CD4-positive, alpha-beta memory T cell (primary cell): ENCODE measurements at regions not wholly inside any gene's neighbourhood (a gene's known extent, or its start where the extent isn't known, plus 50 kb on each side); places are given as distances from the start of the nearest gene placed in this dataset.

ENCODE experiments used
- CTCF ChIA-PET: fragments of 350-600 bp; sonication (Branson Sonifier 250); formaldehyde crosslinking; loops from one replicate; lab custom pipeline; 2021; ENCODE audit warnings: inconsistent platforms; ENCODE audit not compliant: partially characterized antibody; lab: Charles Lee
- POLR2A ChIA-PET: fragments of 350-600 bp; sonication (Branson Sonifier 250); formaldehyde crosslinking; loops from one replicate; lab custom pipeline; 2021; ENCODE audit not compliant: partially characterized antibody; lab: Charles Lee
- DNase-seq, 5 donors: peaks; one replicate each; pipeline versions ENCODE4 v3.0.0 to v3.0.0-alpha.2; 2020 to 2022; ENCODE audit warnings: mixed read lengths in 1 of 5
- H3K27ac ChIP-seq: one replicate; pipeline ENCODE4 v1.7.0; 2013; ENCODE audit warnings: low read depth, low read length
- H3K27me3 ChIP-seq: 2 replicates; pipeline ENCODE4 v1.7.0; 2013; ENCODE audit warnings: mild to moderate bottlenecking, low read length, moderate library complexity; ENCODE audit not compliant: insufficient read depth
- H3K36me3 ChIP-seq: 2 replicates; pipeline ENCODE4 v1.7.0; 2013; ENCODE audit warnings: mild to moderate bottlenecking, low read length, moderate library complexity; ENCODE audit not compliant: insufficient read depth
- H3K4me1 ChIP-seq: 2 replicates; pipeline ENCODE4 v1.7.0; 2013; ENCODE audit warnings: mild to moderate bottlenecking, low read length, moderate library complexity; ENCODE audit not compliant: insufficient read depth
- H3K4me3 ChIP-seq, 2 donors: one replicate each; pipeline ENCODE4 v1.7.0; 2013; ENCODE audit warnings: low read length in 2 of 2, mild to moderate bottlenecking in 1 of 2
- H3K9me3 ChIP-seq, 2 donors: one replicate each; pipeline ENCODE4 v1.7.0; 2013; ENCODE audit warnings: low read length in 2 of 2, control low read depth in 1 of 2; ENCODE audit not compliant: control insufficient read depth in 1 of 2
- H3K27ac Mint-ChIP-seq, 7 donors: one replicate each; pipeline ENCODE4 v1.8.0; 2020 to 2021; ENCODE audit warnings: mixed read lengths in 7 of 7, mild to moderate bottlenecking in 6 of 7, inconsistent platforms in 3 of 7, moderate library complexity in 3 of 7
- H3K27me3 Mint-ChIP-seq, 2 donors: one replicate each; pipeline ENCODE4 v1.8.0; 2020 to 2021; ENCODE audit warnings: mixed read lengths in 2 of 2
- H3K36me3 Mint-ChIP-seq, 2 donors: one replicate each; pipeline ENCODE4 v1.8.0; 2020 to 2021; ENCODE audit warnings: mixed read lengths in 2 of 2, inconsistent platforms in 1 of 2, mild to moderate bottlenecking in 1 of 2
- H3K4me1 Mint-ChIP-seq, 4 donors: one replicate each; pipeline ENCODE4 v1.8.0; 2020 to 2021; ENCODE audit warnings: mixed read lengths in 4 of 4, mild to moderate bottlenecking in 1 of 4
- H3K4me3 Mint-ChIP-seq, 8 donors: one replicate each; pipeline ENCODE4 v1.8.0; 2020 to 2021; ENCODE audit warnings: mixed read lengths in 8 of 8, mild to moderate bottlenecking in 7 of 8, moderate library complexity in 6 of 8, inconsistent platforms in 3 of 8
- H3K9me3 Mint-ChIP-seq, 8 donors: one replicate each; pipeline ENCODE4 v1.8.0; 2020 to 2021; ENCODE audit warnings: mixed read lengths in 8 of 8, mild to moderate bottlenecking in 5 of 8, inconsistent platforms in 3 of 8, moderate library complexity in 1 of 8
- intact Hi-C: fragments of 100-400 bp; cut with micrococcal nuclease; formaldehyde crosslinking; loops from one replicate; pipeline ENCODE4 v1.15.1; 2023

DNA sequence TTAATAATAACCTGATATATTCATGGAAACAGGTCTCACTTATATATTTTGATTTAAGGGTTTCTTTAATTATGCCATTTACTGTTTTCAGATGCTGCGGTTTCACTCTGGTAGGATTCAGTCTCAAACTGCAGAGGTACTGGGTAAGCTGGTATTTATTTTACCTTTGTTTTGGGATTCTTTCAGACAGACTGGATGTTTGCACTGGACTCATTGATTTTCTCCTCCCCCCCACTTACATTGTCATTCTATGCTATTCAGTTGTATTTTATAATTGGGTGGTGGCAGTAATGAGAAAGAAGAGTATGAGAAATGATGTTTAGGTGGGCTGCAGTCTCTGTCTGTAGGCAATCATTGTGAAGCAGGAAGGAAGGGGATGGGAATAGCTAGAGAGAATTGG lies 155.6 kb downstream of the AQP4 start:
- H3K36me3 ChIP-seq: no peaks in the 10 kb centered on the region
- Mint-ChIP-seq H3K27me3 (peaks cover 2% of the 10 kb centered on the region in 2 donors), H3K4me1 (no peaks in the 10 kb centered on the region), H3K4me3 (no peak overlapping the region), H3K36me3 (no peaks in the 10 kb centered on the region), H3K9me3 (peaks cover 0 to 3% (median 0%) of the 10 kb centered on the region in 8 donors), H3K27ac (peak overlapping the region in 1 of 7 donors; percentile 2)
- no peak overlapping the region for H3K27ac ChIP-seq
- intact Hi-C loops: no loop called here
- no peak for DNase-seq
- no peaks in the 10 kb centered on the region for H3K4me1 ChIP-seq
- ChIA-PET POLR2A (no interaction called here), CTCF (no interaction called here)
- H3K9me3 ChIP-seq: no peaks in the 10 kb centered on the region
- H3K27me3 ChIP-seq: no peaks in the 10 kb centered on the region
- H3K4me3 ChIP-seq: no peak overlapping the region

DNA sequence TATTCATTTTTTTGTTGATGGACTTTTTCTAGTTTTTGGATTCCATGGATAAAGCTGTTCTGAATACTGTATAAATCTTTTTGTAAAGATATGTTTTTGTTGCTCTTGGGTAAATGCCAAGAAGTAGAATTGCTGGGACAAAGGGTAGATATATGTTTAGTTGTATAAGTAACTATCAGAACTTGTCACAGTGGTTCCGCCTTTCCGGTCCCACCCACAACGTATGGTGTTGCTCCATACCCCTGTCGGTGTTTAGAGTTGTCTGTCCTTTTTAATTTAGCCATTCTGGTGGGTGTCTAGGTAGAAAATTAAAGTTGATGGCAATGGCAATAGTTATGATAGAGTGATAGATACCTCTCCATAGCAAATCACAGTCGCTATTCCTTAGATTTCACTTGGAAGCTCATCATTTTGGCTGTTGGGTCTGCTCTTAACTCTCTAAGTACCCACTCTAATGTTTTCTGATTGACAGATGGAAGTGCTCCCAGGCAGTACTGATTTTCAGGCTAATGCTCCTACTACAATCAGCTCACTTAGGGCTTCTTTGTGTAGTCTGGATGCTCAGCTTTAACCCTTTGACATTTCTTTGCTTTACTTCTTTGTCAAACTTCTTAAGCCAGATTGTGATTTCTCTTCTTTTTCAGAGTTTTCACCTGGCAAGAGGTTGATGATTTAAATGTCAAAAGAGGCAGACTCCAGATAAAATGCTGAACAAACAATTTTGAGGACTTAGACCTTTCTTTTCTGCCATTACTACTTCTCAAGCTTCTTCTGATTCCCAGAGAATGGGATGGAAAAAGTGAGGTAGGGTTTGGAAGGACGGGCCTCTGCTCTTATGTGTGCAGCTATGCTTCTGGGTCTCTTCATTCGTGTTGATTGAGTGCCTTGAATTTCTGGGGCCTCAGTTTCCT lies 156.4 kb downstream of the AQP4 start:
- ChIA-PET CTCF (no interaction called here), POLR2A (no interaction called here)
- H3K27ac ChIP-seq: no peak overlapping the region
- Mint-ChIP-seq H3K27me3 (peaks cover 0 to 2% of the 10 kb centered on the region in 2 donors), H3K4me1 (no peaks in the 10 kb centered on the region), H3K36me3 (no peaks in the 10 kb centered on the region), H3K4me3 (no peak overlapping the region), H3K27ac (no peak overlapping the region), H3K9me3 (peaks cover 0 to 3% (median 0%) of the 10 kb centered on the region in 8 donors)
- H3K36me3 ChIP-seq: no peaks in the 10 kb centered on the region
- no peaks in the 10 kb centered on the region for H3K9me3 ChIP-seq
- no peak for DNase-seq
- H3K27me3 ChIP-seq: no peaks in the 10 kb centered on the region
- intact Hi-C loops: no loop called here
- H3K4me3 ChIP-seq: no peak overlapping the region
- no peaks in the 10 kb centered on the region for H3K4me1 ChIP-seq

DNA sequence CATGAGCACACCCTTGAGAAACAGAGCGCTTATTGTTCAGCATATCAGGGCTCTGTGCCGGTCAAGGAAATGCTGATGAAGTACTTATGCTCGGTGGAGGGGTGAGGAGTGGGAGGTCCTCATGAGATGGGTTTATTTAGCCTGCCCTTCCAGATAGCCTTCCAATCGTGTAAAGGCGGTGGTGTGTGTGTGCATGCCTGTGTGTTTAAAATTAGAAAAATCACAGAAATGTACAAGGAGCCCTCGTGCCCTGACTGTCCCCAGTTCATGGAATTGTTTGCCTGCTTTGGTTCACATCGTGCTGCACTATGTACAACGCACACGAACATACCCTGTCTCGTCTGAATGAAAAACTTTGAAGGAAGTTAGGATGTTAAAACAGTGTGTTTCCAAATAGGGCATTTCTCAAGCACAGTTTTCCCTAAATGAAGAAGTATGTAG lies 158.6 kb downstream of the AQP4 start:
- H3K27me3 ChIP-seq: no peaks in the 10 kb centered on the region
- peaks cover 0 to 2% of the 10 kb centered on the region in 2 donors for H3K27me3 Mint-ChIP-seq
- intact Hi-C loops: no loop called here
- H3K4me1 Mint-ChIP-seq: no peaks in the 10 kb centered on the region
- H3K9me3 ChIP-seq: no peaks in the 10 kb centered on the region
- DNase-seq: no peak
- ChIA-PET POLR2A (no interaction called here), CTCF (no interaction called here)
- H3K4me3 ChIP-seq: no peak overlapping the region
- H3K9me3 Mint-ChIP-seq: peaks cover 0 to 6% (median 0%) of the 10 kb centered on the region in 8 donors
- H3K36me3 ChIP-seq: no peaks in the 10 kb centered on the region
- H3K27ac Mint-ChIP-seq: no peak overlapping the region
- H3K4me3 Mint-ChIP-seq: no peak overlapping the region
- no peaks in the 10 kb centered on the region for H3K36me3 Mint-ChIP-seq
- H3K27ac ChIP-seq: no peak overlapping the region
- no peaks in the 10 kb centered on the region for H3K4me1 ChIP-seq

DNA sequence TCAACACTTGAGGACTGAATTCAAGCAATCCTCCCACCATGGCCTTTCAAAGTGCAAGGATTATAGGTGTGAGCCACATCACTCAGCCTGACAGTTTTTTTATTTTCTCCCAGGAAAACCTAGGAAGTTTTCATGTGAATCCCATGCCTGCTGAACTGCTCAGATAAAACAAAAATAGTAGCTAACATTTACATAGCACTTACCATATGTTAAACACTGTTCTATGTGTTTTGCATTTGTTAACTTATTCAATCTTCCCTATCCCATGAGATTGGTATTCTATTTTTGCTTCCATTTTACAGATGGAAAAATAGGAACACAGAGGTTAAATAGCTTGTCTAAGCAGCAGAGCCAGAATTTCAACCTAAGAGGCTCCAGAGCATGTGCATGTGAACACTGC lies 157.4 kb upstream of the KCTD1 start:
- no peak overlapping the region for H3K4me3 ChIP-seq
- POLR2A ChIA-PET: no interaction called here
- Mint-ChIP-seq H3K4me3 (no peak overlapping the region), H3K27ac (no peak overlapping the region), H3K27me3 (peaks cover 0 to 2% of the 10 kb centered on the region in 2 donors), H3K4me1 (no peaks in the 10 kb centered on the region), H3K9me3 (peaks cover 0 to 6% (median 0%) of the 10 kb centered on the region in 8 donors), H3K36me3 (no peaks in the 10 kb centered on the region)
- H3K27ac ChIP-seq: no peak overlapping the region
- DNase-seq: no peak
- H3K36me3 ChIP-seq: no peaks in the 10 kb centered on the region
- CTCF ChIA-PET: no interaction called here
- no peaks in the 10 kb centered on the region for H3K4me1 ChIP-seq
- intact Hi-C loops: no loop called here
- no peaks in the 10 kb centered on the region for H3K9me3 ChIP-seq
- no peaks in the 10 kb centered on the region for H3K27me3 ChIP-seq

- no peaks in the 10 kb centered on the region for H3K36me3 Mint-ChIP-seq
- no peak overlapping the region for H3K4me3 Mint-ChIP-seq
- peak overlapping the region in 1 of 7 donors; percentile 3 for H3K27ac Mint-ChIP-seq
- Histone ChIP-seq H3K4me1 (no peaks in the 10 kb centered on the region), H3K27me3 (no peaks in the 10 kb centered on the region), H3K9me3 (no peaks in the 10 kb centered on the region), H3K27ac (no peak overlapping the region), H3K36me3 (no peaks in the 10 kb centered on the region), H3K4me3 (no peak overlapping the region)
- DNase-seq: no peak
- intact Hi-C loops: no loop called here
- peaks cover 0 to under 1% of the 10 kb centered on the region in 2 donors for H3K27me3 Mint-ChIP-seq
- CTCF ChIA-PET: no interaction called here
- POLR2A ChIA-PET: no interaction called here
- peaks cover 0 to 4% (median 0%) of the 10 kb centered on the region in 8 donors for H3K9me3 Mint-ChIP-seq
- no peaks in the 10 kb centered on the region for H3K4me1 Mint-ChIP-seq
Measured at GRCh38 chr18:26703170-26703930, 155.0 kb upstream of the KCTD1 start.

- Mint-ChIP-seq H3K36me3 (no peaks in the 10 kb centered on the region), H3K4me3 (no peak overlapping the region), H3K4me1 (no peaks in the 10 kb centered on the region), H3K27ac (no peak overlapping the region), H3K9me3 (peaks cover 0 to 4% (median 0%) of the 10 kb centered on the region in 8 donors), H3K27me3 (peaks cover 0 to 1% of the 10 kb centered on the region in 2 donors)
- H3K27me3 ChIP-seq: no peaks in the 10 kb centered on the region
- H3K36me3 ChIP-seq: no peaks in the 10 kb centered on the region
- no peaks in the 10 kb centered on the region for H3K9me3 ChIP-seq
- no peak for DNase-seq
- H3K27ac ChIP-seq: no peak overlapping the region
- ChIA-PET CTCF (no interaction called here), POLR2A (no interaction called here)
- intact Hi-C loops: no loop called here
- no peak overlapping the region for H3K4me3 ChIP-seq
- no peaks in the 10 kb centered on the region for H3K4me1 ChIP-seq
Measured at GRCh38 chr18:26702086-26702485, 153.7 kb upstream of the KCTD1 start.

GRCh38 chr18:26700728-26701127 lies 152.4 kb upstream of the KCTD1 start:
- intact Hi-C loops: no loop called here
- no peaks in the 10 kb centered on the region for H3K4me1 Mint-ChIP-seq

More at GRCh38 chr18:26700728-26701127, 152.4 kb upstream of the KCTD1 start:
- ChIA-PET CTCF (no interaction called here), POLR2A (no interaction called here)
- H3K27me3 ChIP-seq: no peaks in the 10 kb centered on the region
- peaks cover 0 to 4% (median 0%) of the 10 kb centered on the region in 8 donors for H3K9me3 Mint-ChIP-seq
- H3K36me3 Mint-ChIP-seq: no peaks in the 10 kb centered on the region
- H3K36me3 ChIP-seq: no peaks in the 10 kb centered on the region
- H3K27ac ChIP-seq: no peak overlapping the region
- H3K4me3 ChIP-seq: no peak overlapping the region
- H3K4me3 Mint-ChIP-seq: no peak overlapping the region
- H3K27ac Mint-ChIP-seq: no peak overlapping the region
- no peaks in the 10 kb centered on the region for H3K4me1 ChIP-seq
- peaks cover 0 to 4% of the 10 kb centered on the region in 2 donors for H3K27me3 Mint-ChIP-seq
- DNase-seq: no peak
- H3K9me3 ChIP-seq: no peaks in the 10 kb centered on the region
